GM21619 (cell line): ENCODE measurements at regions not wholly inside any gene's neighbourhood (a gene's known extent, or its start where the extent isn't known, plus 50 kb on each side); places are given as distances from the start of the nearest gene placed in this dataset.

Source experiments
- ATAC-seq: cut with Tn5 transposase; IDR thresholded peaks from one replicate; pipeline ENCODE4 v1.9.1; 2021; ENCODE audit not compliant: unreplicated experiment

DNA sequence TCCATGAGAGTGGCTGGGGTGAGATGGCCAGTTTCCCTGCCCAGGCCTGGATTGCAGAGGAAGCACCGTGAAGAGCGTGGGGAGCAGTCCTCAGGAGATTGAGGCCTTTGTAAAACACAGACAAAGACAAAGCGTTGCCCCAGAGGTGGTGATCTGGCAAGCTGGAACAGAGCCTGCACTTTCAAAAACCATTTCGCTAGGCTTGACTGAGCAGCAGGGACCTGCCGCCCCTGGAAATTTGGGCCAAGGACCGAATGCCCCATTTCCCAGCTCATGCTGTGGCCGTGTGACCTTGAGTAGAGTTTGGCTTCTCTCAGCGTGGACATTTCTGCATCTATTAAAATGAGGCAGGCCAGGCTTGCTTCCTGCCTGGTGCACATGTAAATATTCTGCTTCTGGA is 381.4 kb downstream of the BCOR start:
- no peak for ATAC-seq

DNA sequence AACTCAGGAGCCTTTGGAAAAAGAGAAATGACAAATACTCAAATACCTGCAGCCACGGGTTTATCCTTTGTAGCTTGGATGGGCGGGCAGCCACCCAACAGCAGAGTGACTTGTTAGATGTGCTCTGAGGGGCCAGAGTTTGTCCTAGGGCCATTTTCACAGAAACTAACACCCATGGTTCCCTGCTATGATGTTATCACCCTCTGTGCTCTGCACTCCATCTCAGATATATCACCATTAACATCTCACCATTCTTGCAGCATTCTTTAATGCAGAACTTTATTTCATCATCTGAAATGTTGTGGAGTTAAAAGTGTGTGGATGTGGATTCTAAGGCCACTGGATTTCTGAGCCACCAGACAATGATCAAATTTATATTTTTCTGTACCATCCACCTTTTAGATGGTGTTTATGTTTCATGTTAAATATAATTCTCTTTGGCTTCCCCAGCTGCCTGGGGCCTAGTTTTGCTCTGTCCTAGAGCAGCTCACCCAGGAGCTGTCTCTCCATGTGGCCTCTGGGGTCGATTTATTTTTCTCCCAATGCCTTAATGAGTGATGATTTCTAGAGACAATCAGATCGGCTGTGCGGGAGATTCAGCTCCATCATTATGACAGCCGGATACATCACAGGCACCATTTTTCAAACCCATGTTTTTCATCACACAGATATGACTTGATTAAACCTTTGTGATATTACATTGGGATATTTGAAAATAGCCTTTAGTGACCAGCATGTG is 380.8 kb downstream of the BCOR start:
- no peak for ATAC-seq

GRCh38 chrX:39718981-39719380 is 378.8 kb downstream of the BCOR start:
- ATAC-seq, result no peak

GRCh38 chrX:39720945-39721344 is 376.8 kb downstream of the BCOR start:
- no peak for ATAC-seq

GRCh38 chrX:39721566-39722279 is 376.0 kb downstream of the BCOR start:
- no peak for ATAC-seq

- ATAC-seq, result no peak
Measured at GRCh38 chrX:39724544-39724943, 373.2 kb downstream of the BCOR start.

DNA sequence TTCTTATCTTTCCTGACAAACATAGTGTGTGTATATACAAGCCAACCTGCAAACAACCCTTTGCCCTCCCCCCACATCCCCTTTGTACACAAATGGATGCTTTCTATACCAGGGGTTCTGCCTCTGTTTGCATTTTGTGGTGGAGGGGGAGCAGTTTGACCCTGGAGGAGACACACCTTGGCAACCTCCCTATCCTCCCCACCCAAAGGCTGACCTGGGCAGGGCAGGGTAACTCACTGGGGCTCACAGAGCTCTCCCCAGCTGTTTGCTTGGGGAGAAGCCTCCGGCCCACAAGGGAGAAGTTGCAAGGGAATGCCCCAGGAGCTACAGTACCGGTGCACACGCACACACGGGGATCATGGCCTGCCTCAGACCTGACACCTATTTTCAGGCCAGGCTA is 372.6 kb downstream of the BCOR start:
- no peak for ATAC-seq

- no peak for ATAC-seq
Measured at GRCh38 chrX:39725928-39726619, 371.7 kb downstream of the BCOR start.

GRCh38 chrX:39726771-39727170 is 371.0 kb downstream of the BCOR start:
- ATAC-seq, result no peak

GRCh38 chrX:39728025-39728424 is 369.7 kb downstream of the BCOR start:
- no peak for ATAC-seq

GRCh38 chrX:39728852-39729598 is 368.7 kb downstream of the BCOR start:
- no peak for ATAC-seq

DNA sequence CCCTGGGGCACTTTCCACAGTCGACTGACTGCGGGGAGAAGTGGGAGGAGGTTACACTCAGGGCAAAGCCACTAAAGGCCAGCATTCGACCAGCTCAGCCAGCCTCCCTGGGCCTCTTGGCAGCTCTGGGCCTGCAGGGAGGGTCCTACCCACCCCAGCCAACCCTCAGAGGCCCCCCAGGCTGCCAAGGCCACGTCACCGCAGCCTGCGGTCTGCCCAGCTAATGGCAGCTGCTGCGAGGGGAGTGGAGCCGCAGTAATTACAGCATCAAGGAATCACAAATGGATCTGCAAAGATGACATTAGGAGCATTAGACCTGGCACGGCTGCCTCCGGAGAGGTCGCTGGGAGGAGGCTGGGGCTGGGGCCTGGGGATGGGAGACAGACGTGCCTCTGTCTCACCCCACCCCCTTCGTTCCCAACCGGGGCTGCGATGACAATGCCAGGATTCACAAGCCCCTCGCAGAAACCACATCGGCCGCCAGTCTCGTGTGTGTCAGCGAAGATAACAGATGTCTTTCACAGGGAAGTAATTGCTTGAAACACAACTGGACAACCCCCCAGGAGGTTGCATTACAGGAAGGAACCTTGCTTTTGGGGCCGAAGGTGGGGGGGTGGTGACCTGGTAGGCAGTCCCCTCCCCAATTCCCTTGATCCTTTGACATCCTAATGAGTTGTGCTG is 367.6 kb downstream of the BCOR start:
- ATAC-seq, result no peak

- ATAC-seq, result no peak
Measured at GRCh38 chrX:39730662-39731329, 367.0 kb downstream of the BCOR start.

GRCh38 chrX:39731330-39731667 is 366.5 kb downstream of the BCOR start:
- ATAC-seq, result no peak

DNA sequence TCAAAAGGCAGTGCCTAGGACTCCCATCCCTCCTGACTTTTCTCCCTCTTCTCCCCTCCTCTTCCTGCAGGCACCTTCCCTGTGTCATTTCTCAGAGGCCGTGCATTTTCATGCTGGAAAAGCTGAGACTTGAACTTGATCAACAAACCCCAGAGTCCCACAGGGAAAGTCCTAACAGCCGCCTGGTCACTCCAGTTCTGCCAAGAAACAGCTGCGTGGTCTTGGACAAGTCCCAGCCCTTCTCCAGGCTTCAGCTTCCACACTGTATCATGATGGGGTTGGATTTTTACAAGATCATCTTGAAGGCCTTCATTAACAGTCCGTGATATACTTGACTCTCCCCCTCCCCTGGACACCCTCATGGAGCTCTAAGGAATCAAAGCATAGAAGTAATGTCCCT is 366.0 kb downstream of the BCOR start:
- no peak for ATAC-seq

DNA sequence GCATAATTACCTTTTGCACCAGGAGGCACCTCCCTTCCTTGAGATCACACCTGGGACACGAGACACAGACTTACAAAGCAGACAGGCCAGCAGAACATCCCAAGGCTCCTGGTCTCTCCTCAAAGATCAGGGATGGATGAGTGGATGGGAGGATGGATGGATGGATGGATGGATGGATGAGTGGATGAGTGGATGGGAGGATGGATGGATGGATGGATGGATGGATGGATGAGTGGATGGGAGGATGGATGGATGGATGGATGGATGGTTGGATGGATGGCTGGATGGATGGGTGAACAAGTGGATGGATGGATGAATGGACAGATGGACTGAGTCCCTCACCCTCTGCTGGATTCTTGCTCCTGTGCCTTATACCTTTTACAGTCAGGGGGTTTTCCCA is 364.0 kb downstream of the BCOR start:
- no peak for ATAC-seq

DNA sequence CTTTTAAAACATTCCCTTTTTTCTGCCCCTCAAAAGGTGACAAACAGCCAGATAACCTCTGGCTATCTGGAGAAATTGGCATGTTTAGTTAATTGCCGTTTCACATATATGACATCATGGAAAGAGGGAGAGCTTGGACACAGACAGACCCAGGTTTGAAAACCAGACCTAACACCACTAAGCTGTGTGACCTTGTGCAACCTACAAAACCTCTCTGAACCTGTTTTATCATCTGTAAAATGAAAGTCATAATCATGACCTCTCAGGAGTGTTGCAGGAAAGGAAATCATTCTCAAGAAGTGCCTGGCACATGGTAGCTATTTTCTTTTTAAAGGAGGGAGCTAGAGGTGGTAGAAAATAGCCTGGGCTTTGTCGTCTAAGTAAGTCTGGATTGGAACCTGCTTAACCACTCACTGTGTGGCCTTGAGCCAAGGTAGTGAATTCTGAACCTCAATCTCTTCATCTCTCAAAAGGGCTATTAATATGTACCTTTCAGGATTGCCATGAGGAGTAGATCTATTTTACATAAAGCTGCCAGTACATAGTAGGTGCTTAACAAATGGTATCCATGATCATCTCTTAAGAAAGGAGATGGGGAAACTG is 363.5 kb downstream of the BCOR start:
- ATAC-seq, result no peak

GRCh38 chrX:39736216-39737211 is 361.2 kb downstream of the BCOR start:
- ATAC-seq, result no peak

DNA sequence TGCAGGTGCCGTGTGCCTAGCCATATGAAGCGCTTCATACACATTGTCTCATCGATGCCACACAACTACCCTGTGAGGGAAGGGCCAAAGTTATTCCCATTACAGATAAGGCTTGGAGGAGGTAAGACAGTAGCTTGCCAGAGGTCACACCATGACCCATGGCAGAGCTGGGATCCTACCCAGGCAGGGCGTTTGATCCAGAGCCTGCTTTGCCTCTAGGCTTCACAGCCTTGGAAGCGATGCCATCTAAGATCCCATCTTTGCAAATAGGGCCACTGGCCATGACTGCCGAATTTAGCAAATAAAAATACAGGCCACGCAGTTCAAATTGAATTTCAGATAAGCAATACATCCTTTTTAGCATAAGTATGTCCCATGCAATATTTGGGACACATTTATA is 358.2 kb downstream of the BCOR start:
- no peak for ATAC-seq
